ENCODE measurements at regions not wholly inside any gene's neighbourhood (a gene's known extent, or its start where the extent isn't known, plus 50 kb on each side); places are given as distances from the start of the nearest gene placed in this dataset.

DNA sequence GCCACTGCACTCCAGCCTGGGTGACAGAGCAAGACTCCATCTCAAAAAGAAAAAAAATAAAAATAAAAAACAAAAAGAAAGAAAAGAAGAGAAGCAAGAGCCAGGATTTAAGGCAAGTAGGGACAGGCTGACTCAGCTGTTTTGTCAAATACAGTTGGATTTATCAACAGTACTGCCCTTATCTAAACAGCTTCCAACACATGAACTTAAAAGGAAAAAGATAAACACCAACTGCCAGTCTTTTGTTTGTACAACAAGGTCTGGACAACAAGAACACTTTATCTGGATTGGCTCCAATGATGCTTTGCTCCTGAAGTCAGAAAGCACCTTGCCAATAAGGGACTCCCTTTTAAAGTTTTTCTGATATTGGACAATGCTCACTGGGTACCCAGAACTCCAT lies 886.0 kb downstream of the ADGRL2 start:
- H3K27ac ChIP-seq: no peak overlapping the region
- intact Hi-C loops (cut with DNase I; ENCODE audit: low total_unique reads): no loop called here
- H3K27me3 ChIP-seq: no peaks in the 10 kb centered on the region
- DNase-seq (ENCODE audit: low spot score in 2 of 2): no peak
- peaks cover 7 to 18% of the 10 kb centered on the region in 2 donors for H3K9me3 ChIP-seq
- no peaks in the 10 kb centered on the region for H3K4me1 ChIP-seq
- no peaks in the 10 kb centered on the region for H3K36me3 ChIP-seq
- TF ChIP-seq POLR2A (IDR thresholded peaks at IDR 0.05) (no peak), POLR2AphosphoS5 (IDR thresholded peaks at IDR 0.05) (no peak)
- TF ChIP-seq, protein P1, sequence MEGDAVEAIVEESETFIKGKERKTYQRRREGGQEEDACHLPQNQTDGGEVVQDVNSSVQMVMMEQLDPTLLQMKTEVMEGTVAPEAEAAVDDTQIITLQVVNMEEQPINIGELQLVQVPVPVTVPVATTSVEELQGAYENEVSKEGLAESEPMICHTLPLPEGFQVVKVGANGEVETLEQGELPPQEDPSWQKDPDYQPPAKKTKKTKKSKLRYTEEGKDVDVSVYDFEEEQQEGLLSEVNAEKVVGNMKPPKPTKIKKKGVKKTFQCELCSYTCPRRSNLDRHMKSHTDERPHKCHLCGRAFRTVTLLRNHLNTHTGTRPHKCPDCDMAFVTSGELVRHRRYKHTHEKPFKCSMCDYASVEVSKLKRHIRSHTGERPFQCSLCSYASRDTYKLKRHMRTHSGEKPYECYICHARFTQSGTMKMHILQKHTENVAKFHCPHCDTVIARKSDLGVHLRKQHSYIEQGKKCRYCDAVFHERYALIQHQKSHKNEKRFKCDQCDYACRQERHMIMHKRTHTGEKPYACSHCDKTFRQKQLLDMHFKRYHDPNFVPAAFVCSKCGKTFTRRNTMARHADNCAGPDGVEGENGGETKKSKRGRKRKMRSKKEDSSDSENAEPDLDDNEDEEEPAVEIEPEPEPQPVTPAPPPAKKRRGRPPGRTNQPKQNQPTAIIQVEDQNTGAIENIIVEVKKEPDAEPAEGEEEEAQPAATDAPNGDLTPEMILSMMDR (IDR thresholded peaks at IDR 0.05): no peak
- no peak overlapping the region for H3K4me3 ChIP-seq

DNA sequence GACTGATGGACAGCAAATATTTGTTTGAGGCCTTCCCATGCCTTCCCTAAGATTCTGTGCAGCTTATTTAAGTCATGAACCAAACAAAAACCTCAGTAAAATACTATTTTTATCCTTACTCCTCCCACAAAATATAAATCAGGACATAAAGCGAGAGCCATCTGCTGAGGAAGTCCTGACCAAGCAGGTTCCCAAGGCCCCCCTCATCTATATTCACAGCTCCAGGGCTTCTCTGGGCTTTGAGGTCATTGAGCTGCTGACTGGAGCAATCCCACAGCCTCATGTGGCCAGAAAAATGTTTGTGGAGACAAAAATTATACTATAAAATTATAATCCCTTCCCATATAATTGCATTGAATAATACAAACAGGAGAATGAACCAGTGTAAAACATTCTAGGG lies 846.2 kb downstream of the ADGRL2 start:
- no peak for DNase-seq (ENCODE audit: low spot score in 2 of 2)
- no peak for TF ChIP-seq POLR2A (IDR thresholded peaks at IDR 0.05)
- no peak for TF ChIP-seq POLR2AphosphoS5 (IDR thresholded peaks at IDR 0.05)
- TF ChIP-seq, protein P1 (IDR thresholded peaks at IDR 0.05): no peak
- no peak overlapping the region for H3K4me3 ChIP-seq
- H3K36me3 ChIP-seq: no peaks in the 10 kb centered on the region
- H3K27ac ChIP-seq: no peak overlapping the region
- H3K4me1 ChIP-seq: no peaks in the 10 kb centered on the region
- H3K9me3 ChIP-seq: no peaks in the 10 kb centered on the region
- no peaks in the 10 kb centered on the region for H3K27me3 ChIP-seq
- intact Hi-C loops (cut with DNase I; ENCODE audit: low total_unique reads): no loop called here

DNA sequence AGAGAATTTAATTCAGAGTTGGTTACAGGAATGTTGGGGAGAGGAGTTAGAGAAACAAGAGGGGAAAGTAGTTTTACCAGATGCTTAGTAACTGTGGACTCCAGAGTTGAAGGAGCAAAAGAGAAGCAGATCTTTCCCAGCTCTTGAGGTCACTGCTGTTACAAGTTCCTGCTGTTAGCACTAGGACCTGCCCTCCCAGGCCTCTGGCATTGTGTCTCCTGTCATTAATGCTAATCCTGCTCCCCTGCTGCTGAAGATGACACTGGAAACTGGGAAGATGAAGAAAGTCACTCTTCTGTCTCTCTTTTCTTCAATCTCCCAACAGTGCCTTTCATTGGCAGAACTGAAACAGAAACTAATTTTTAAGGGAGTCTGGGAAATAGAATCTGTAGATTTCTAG lies 845.6 kb downstream of the ADGRL2 start:
- H3K4me1 ChIP-seq: no peaks in the 10 kb centered on the region
- no peaks in the 10 kb centered on the region for H3K27me3 ChIP-seq
- intact Hi-C loops (cut with DNase I; ENCODE audit: low total_unique reads): no loop called here
- TF ChIP-seq POLR2AphosphoS5 (IDR thresholded peaks at IDR 0.05) (no peak), POLR2A (IDR thresholded peaks at IDR 0.05) (no peak)
- TF ChIP-seq, protein P1 (IDR thresholded peaks at IDR 0.05): no peak
- no peak for DNase-seq (ENCODE audit: low spot score in 2 of 2)
- H3K9me3 ChIP-seq: no peaks in the 10 kb centered on the region
- H3K27ac ChIP-seq: no peak overlapping the region
- H3K36me3 ChIP-seq: no peaks in the 10 kb centered on the region
- no peak overlapping the region for H3K4me3 ChIP-seq

DNA sequence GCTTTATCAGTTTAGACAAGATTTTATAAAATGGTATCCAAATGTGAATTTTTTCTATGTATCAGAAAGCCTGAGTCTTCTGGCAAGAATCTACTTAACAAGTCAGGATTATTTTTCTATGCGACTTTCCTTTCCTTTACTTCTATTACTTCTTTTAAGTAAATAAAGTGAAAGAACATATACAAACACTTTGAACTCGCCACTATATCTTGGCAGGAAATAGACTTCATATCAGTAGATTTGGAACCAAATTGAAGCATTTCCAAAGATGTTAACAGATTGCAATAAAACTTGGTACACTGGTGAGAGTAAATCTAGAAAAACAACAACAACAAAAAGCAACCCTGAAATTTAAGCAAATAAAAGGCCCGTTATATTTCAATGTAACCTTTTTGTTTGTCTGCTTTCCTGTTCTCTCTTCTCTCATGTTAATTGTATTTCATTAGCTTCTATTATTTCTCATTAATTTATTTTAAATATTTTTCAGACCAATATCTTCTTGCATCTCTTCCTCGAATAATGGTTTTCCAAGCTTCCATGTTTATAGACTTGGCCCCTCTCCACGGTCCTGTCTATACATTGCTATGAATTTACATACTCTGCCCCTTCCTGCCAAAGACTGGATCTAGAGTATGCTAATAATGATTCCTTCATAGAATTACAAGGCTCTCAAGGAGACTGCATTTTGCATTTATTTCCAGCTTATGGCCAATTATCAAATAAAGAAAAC lies 843.6 kb downstream of the ADGRL2 start:
- H3K27me3 ChIP-seq: no peaks in the 10 kb centered on the region
- no peaks in the 10 kb centered on the region for H3K36me3 ChIP-seq
- H3K4me3 ChIP-seq: no peak overlapping the region
- intact Hi-C loops (cut with DNase I; ENCODE audit: low total_unique reads): no loop called here
- no peak overlapping the region for H3K27ac ChIP-seq
- DNase-seq (ENCODE audit: low spot score in 2 of 2): no peak
- no peaks in the 10 kb centered on the region for H3K4me1 ChIP-seq
- no peaks in the 10 kb centered on the region for H3K9me3 ChIP-seq
- TF ChIP-seq POLR2AphosphoS5 (IDR thresholded peaks at IDR 0.05): no peak
- TF ChIP-seq, protein P1 (IDR thresholded peaks at IDR 0.05): no peak
- no peak for TF ChIP-seq POLR2A (IDR thresholded peaks at IDR 0.05)

DNA sequence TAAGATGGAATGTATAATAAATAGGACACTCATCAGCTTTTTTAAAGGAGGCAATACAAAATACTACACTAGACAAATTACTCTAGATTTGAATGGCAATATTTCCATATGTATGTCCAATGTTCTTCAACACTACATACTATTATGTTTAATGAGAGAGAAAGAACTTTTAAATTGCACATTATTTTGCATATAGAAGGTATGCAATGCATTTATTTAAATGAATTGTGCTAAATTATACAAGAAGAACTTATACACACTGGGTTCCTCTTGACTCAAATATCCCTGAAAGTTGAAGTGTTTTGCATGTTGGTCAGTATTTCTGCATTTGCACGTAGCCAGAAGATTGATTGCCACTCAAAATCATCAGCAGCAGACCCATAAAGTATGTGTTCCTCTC lies 839.6 kb downstream of the ADGRL2 start:
- no peak for TF ChIP-seq POLR2AphosphoS5 (IDR thresholded peaks at IDR 0.05)
- no peak for TF ChIP-seq POLR2A (IDR thresholded peaks at IDR 0.05)
- TF ChIP-seq, protein P1 (IDR thresholded peaks at IDR 0.05): no peak
- Histone ChIP-seq H3K4me1 (no peaks in the 10 kb centered on the region), H3K27ac (no peak overlapping the region), H3K9me3 (no peaks in the 10 kb centered on the region), H3K36me3 (no peaks in the 10 kb centered on the region), H3K4me3 (no peak overlapping the region), H3K27me3 (no peaks in the 10 kb centered on the region)
- DNase-seq (ENCODE audit: low spot score in 2 of 2): no peak
- intact Hi-C loops (cut with DNase I; ENCODE audit: low total_unique reads): no loop called here
